ACC112 (cell line): ENCODE measurements at regions not wholly inside any gene's neighbourhood (a gene's known extent, or its start where the extent isn't known, plus 50 kb on each side); places are given as distances from the start of the nearest gene placed in this dataset.
A peak's percentile ranks its signal among the peaks of the same experiment; 100 is the strongest.

ENCODE experiments used
- H2AFZ ChIP-seq: fragments of 200-600 bp; sonication (generic); one replicate; pipeline ENCODE4 v1.6.0; 2017; ENCODE audit warnings: antibody characterized with exemption, low read length; ENCODE audit not compliant: unreplicated experiment
- H3K27ac ChIP-seq: fragments of 200-600 bp; sonication (generic); 2 replicates; pipeline ENCODE4 v1.5.1; 2014; ENCODE audit warnings: low read depth, mild to moderate bottlenecking, antibody characterized with exemption, low read length, moderate library complexity
- H3K27me3 ChIP-seq: fragments of 200-600 bp; sonication (generic); 2 replicates; pipeline ENCODE4 v1.6.1; 2014; ENCODE audit warnings: mild to moderate bottlenecking, antibody characterized with exemption, low read length, moderate library complexity, mixed read lengths; ENCODE audit not compliant: insufficient read depth
- H3K36me3 ChIP-seq: fragments of 200-600 bp; sonication (generic); 2 replicates; pipeline ENCODE4 v1.6.1; 2016; ENCODE audit warnings: mild to moderate bottlenecking, antibody characterized with exemption, low read length, moderate library complexity, mixed read lengths; ENCODE audit not compliant: insufficient read depth
- H3K4me1 ChIP-seq: fragments of 200-600 bp; sonication (generic); one replicate; pipeline ENCODE4 v1.6.1; 2016; ENCODE audit warnings: low read length, mixed read lengths; ENCODE audit not compliant: insufficient read depth, unreplicated experiment, control insufficient read depth
- H3K4me3 ChIP-seq: fragments of 200-600 bp; sonication (generic); 2 replicates; pipeline ENCODE4 v1.5.1; 2014; ENCODE audit warnings: mild to moderate bottlenecking, low read depth, low read length
- H3K79me2 ChIP-seq: fragments of 200-600 bp; sonication (generic); one replicate; pipeline ENCODE4 v1.6.0; 2016; ENCODE audit warnings: low read length; ENCODE audit not compliant: control insufficient read depth, unreplicated experiment, insufficient read depth

DNA sequence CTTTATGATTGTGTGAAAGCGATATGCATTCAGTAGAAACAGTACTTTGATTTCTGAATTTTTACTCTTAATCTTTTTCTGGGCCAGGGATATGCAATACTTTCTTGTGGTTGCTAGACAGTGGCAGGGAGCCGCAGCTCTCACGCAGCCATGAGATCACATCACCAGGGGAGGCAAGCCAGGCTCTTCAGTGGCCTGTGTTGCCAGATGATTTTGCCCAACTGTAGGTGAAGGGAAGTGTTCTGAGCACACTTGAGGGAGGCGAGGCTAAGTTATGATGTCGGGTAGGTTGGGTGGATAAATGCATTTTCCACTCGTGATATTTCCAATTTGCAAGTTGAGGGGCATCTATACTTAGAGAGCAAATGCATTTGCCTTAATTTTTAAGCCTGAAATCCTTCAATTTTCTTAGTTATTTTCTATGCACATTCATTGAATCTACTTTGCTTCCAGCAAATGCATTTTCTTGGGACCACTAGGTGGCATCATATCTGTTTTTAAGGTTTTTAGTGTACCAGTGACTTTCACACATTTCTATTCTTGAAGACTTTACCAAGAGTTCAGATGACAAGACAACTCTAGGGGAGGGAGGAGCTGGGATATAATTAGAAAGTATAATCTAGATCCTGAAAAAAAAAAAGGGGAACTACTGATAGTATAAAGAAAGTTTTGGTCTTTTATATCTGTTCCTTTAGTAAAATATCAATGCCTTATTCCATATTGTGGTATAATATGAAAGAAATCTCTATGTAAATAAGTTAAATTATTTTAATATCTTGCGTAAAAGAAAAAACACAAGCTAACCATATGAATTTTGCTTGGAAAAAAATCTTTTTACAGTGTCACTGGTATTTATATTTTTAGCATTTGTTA lies 643.3 kb downstream of the SOCS6 start:
- no peak overlapping the region for H3K4me3 ChIP-seq
- no peak overlapping the region for H2AFZ ChIP-seq
- H3K79me2 ChIP-seq: no peaks in the 10 kb centered on the region
- H3K27me3 ChIP-seq: no peaks in the 10 kb centered on the region
- H3K4me1 ChIP-seq: no peaks in the 10 kb centered on the region
- H3K27ac ChIP-seq: no peak overlapping the region
- no peaks in the 10 kb centered on the region for H3K36me3 ChIP-seq

DNA sequence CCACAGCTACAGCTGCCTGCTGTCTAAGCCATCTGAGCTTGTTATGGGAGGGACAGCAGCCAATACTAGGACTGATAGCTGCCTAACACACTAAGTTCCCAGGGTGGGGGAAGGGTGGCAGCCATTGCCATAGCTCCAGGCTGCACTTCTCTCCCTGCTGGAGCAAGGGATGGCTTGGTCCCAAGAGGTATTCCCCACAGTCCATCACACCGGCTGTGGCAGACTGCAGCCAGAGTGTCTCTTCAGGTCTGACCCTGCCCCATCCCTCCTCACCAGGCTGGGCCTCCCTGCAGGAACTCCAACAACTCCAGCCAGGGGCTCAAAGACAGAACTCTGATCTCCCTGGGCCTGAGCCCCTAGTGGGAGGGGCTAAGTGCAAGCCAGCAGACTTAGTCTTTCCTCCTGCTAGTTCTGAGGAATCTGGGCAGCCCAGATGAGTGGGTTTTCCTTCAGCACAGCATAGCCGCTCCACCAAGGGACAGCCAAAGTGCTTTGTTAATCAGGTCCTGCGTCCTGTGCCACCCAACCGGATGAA lies 632.1 kb downstream of the SOCS6 start:
- H3K79me2 ChIP-seq: no peaks in the 10 kb centered on the region
- no peak overlapping the region for H3K27ac ChIP-seq
- no peaks in the 10 kb centered on the region for H3K27me3 ChIP-seq
- H2AFZ ChIP-seq: no peak overlapping the region
- no peaks in the 10 kb centered on the region for H3K4me1 ChIP-seq
- H3K36me3 ChIP-seq: no peaks in the 10 kb centered on the region
- no peak overlapping the region for H3K4me3 ChIP-seq

DNA sequence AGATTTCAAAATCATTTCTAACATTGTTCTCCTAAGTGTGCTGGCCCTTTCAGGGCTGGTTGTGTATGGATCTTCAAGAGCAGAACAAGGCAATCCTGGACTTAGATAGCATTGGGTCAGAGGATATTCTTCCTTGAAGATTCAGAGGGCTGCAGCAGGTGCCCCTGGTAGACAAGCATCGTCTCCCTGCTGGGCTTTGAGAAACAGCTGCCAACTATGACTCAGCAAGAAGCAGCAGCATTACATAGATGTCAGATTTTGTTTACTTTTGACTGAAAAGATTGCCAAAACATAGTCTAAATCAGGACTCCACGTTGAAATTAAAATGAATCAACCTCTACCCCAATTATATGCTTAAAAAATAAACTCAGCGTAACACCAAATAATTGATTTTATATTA lies 618.8 kb downstream of the SOCS6 start:
- Histone ChIP-seq H3K79me2 (no peaks in the 10 kb centered on the region), H2AFZ (peak overlapping the region; percentile 29), H3K4me3 (no peak overlapping the region), H3K36me3 (no peaks in the 10 kb centered on the region), H3K27ac (no peak overlapping the region), H3K27me3 (no peaks in the 10 kb centered on the region), H3K4me1 (no peaks in the 10 kb centered on the region)

DNA sequence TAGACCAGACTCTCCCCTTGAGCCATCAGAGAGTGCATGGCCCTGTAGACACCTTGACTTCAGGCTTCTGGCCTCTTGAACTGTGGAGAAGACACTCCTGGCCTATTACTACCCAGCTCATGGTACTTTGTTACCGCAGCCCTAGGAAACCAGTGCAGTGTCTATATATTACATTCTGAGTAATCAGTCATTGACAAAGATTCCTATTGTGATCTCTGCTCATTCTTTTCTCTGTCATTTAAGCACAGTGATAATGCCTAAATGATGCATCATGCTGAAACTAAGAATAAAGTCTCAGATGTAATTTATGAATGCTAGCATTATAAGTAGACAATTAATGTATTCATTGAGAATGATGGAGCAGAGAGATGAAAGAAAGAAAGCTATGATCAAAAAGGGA lies 603.5 kb downstream of the SOCS6 start:
- Histone ChIP-seq H3K4me3 (no peak overlapping the region), H3K4me1 (no peaks in the 10 kb centered on the region), H3K79me2 (no peaks in the 10 kb centered on the region), H2AFZ (no peak overlapping the region), H3K27me3 (no peaks in the 10 kb centered on the region), H3K36me3 (no peaks in the 10 kb centered on the region), H3K27ac (no peak overlapping the region)

DNA sequence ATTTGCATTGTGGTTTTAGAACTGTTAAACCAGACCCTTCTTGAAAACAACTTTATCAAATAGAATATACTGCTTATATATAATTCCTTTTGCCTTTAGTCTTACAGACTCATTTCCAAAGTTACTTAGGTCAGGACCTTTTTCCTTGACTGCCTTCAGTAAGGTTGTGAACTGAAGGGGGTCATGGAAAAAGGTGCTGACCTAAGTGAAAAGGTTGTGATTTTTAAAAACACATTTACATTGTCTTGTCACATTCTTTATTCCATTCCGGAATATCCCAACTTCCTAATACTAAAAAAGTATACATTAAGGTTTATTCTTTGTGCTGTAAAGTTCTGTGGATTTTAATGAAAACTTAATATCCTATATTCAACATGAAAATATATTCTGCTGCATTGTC lies 581.4 kb downstream of the SOCS6 start:
- Histone ChIP-seq H3K27ac (no peak overlapping the region), H3K79me2 (no peaks in the 10 kb centered on the region), H3K4me3 (no peak overlapping the region), H3K27me3 (no peaks in the 10 kb centered on the region), H3K4me1 (no peaks in the 10 kb centered on the region), H2AFZ (no peak overlapping the region), H3K36me3 (no peaks in the 10 kb centered on the region)

DNA sequence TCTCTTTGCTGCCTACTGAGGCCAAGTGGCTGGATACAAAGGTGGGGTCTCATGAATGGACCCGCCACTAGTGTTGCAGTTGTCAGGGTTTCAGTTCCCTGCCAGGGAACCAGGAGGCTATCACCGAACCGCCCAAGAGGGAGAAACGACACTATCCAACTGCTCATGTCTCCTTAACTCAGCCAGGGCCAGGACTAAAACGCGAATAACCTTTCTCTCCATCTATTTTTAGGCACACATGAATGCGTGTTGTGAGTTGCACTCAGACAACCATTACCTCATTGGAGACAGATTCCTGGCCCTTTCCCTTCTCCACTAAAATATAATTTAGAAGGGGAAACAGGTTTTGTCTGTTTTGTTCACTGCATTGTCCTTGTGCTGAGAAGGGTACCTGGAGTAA lies 559.5 kb downstream of the SOCS6 start:
- Histone ChIP-seq H3K27me3 (no peaks in the 10 kb centered on the region), H3K79me2 (no peaks in the 10 kb centered on the region), H3K27ac (no peak overlapping the region), H2AFZ (no peak overlapping the region), H3K4me3 (no peak overlapping the region), H3K4me1 (no peaks in the 10 kb centered on the region), H3K36me3 (no peaks in the 10 kb centered on the region)

DNA sequence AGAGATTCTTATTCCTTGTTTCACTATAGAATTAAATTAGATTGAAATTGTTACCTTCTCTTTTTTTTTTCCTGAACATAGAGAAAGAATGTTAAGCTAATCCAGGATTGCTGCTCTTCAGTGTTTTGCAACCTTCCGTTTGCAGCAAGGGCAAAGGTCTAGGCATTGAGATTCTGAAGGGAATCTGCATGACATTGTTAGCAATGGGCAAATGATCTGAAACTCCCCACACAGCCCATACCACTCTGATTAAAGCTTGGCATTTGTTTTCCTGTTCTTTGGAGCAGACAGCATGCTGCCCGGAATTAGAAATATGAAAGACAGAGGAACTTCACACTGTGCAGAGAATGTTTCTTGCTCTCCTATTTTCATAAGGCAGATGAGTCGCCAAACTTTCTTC lies 551.8 kb downstream of the SOCS6 start:
- H3K4me3 ChIP-seq: no peak overlapping the region
- no peak overlapping the region for H2AFZ ChIP-seq
- H3K79me2 ChIP-seq: no peaks in the 10 kb centered on the region
- H3K36me3 ChIP-seq: no peaks in the 10 kb centered on the region
- no peaks in the 10 kb centered on the region for H3K4me1 ChIP-seq
- no peak overlapping the region for H3K27ac ChIP-seq
- H3K27me3 ChIP-seq: no peaks in the 10 kb centered on the region

DNA sequence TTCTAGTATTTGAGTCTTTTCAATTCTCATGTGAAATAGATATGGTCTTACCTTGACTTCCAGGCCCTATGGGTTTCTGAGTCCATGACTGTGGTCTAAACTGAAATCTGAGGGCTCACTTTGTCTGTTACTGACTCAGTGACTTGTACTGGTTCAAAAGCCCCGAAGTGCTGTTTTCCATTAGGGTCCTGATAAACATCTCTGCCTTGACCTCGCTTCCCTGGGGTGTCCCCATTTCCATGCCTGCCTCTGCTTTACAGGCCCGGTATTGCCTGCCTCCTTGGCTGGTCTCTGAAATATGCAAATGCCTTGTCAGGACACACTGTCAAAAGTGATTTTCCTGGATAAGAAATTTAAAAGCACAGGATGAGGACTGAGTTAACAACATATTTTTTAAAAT lies 538.8 kb downstream of the SOCS6 start:
- H2AFZ ChIP-seq: no peak overlapping the region
- H3K27ac ChIP-seq: no peak overlapping the region
- no peaks in the 10 kb centered on the region for H3K36me3 ChIP-seq
- H3K4me1 ChIP-seq: no peaks in the 10 kb centered on the region
- no peaks in the 10 kb centered on the region for H3K79me2 ChIP-seq
- no peak overlapping the region for H3K4me3 ChIP-seq
- no peaks in the 10 kb centered on the region for H3K27me3 ChIP-seq

DNA sequence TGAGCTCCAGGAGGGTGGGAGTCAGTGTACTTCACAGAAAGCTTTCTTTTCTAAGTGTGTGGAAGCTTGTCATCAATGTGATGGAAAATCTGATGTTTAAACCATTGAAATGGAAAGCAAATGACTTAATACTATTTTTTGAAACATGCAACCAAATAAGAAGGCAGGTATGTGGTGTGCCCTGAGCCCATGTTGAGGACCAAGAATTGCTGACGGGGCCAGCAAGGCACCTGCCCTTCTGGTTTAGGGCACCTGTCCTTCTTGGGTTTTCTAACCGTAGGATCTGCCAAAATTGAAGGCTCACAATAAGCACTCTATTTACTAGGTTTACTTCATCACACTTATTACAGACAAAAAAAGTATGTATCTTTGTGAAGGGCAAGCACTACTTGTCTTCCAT lies 537.7 kb downstream of the SOCS6 start:
- no peaks in the 10 kb centered on the region for H3K27me3 ChIP-seq
- H3K27ac ChIP-seq: no peak overlapping the region
- H2AFZ ChIP-seq: no peak overlapping the region
- H3K4me1 ChIP-seq: no peaks in the 10 kb centered on the region
- no peak overlapping the region for H3K4me3 ChIP-seq
- no peaks in the 10 kb centered on the region for H3K36me3 ChIP-seq
- no peaks in the 10 kb centered on the region for H3K79me2 ChIP-seq

DNA sequence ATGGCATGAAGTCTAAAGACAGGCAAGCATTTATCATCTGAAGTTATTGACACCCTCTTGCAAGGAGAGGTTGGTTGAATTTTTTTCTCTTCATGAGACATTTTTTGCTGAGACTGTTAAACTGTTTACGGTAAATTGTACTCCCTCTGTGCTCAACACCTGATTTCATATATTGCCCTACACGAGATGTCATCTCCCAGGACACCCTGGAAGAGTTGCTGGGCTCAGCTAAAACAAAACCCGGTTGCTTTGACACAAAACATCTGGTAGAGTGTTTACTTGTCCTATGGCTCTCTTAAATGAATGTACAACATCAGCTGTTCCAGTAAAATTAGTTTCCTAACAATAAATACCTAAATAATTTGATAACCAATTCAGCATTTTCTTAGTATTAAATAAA lies 533.8 kb downstream of the SOCS6 start:
- Histone ChIP-seq H3K27ac (no peak overlapping the region), H2AFZ (no peak overlapping the region), H3K27me3 (no peaks in the 10 kb centered on the region), H3K4me3 (no peak overlapping the region), H3K36me3 (no peaks in the 10 kb centered on the region), H3K79me2 (no peaks in the 10 kb centered on the region), H3K4me1 (no peaks in the 10 kb centered on the region)

DNA sequence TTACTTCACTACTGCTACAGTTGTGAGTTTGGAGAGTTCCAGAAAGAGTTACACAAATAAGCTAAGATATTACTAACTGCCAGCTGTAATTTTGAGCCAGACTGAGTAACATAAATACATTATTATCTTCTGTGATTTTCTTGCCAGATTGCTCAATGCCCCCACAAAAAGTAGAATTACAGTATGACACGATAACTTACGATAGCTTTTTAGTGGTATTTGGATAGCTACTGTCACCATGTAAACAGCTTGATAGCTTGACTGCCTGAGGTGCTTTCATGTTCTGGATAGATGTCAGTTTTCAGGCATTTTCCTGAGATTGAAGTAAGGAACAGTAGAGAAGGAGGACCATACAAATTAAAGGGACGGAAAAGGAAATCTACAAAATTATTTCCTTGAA lies 533.3 kb downstream of the SOCS6 start:
- no peak overlapping the region for H2AFZ ChIP-seq
- H3K27ac ChIP-seq: no peak overlapping the region
- no peaks in the 10 kb centered on the region for H3K36me3 ChIP-seq
- no peaks in the 10 kb centered on the region for H3K4me1 ChIP-seq
- H3K79me2 ChIP-seq: no peaks in the 10 kb centered on the region
- no peak overlapping the region for H3K4me3 ChIP-seq
- no peaks in the 10 kb centered on the region for H3K27me3 ChIP-seq
